ENCODE measurements at regions not wholly inside any gene's neighbourhood (a gene's known extent, or its start where the extent isn't known, plus 50 kb on each side); places are given as distances from the start of the nearest gene placed in this dataset.

GRCh38 chr12:77777274-77777673, 53.4 kb upstream of the NAV3 start:
- no peak for DNase-seq

GRCh38 chr12:77774761-77775160, 55.9 kb upstream of the NAV3 start:
- DNase-seq, result no peak

- DNase-seq, result no peak
Measured at GRCh38 chr12:77772676-77773298, 57.9 kb upstream of the NAV3 start.

- no peak for DNase-seq
Measured at GRCh38 chr12:77768558-77768957, 62.1 kb upstream of the NAV3 start.

GRCh38 chr12:77767756-77768343, 62.8 kb upstream of the NAV3 start:
- DNase-seq, result no peak

- DNase-seq, result no peak
Measured at GRCh38 chr12:77767335-77767734, 63.4 kb upstream of the NAV3 start.

GRCh38 chr12:77766224-77766623, 64.5 kb upstream of the NAV3 start:
- DNase-seq, result no peak

- no peak for DNase-seq
Measured at GRCh38 chr12:77761286-77761685, 69.4 kb upstream of the NAV3 start.

GRCh38 chr12:77760271-77761025, 70.2 kb upstream of the NAV3 start:
- no peak for DNase-seq

- no peak for DNase-seq
Measured at GRCh38 chr12:77754086-77754485, 76.6 kb upstream of the NAV3 start.

GRCh38 chr12:77751939-77752338, 78.8 kb upstream of the NAV3 start:
- peak; percentile 88 for DNase-seq

GRCh38 chr12:77746096-77746495, 84.6 kb upstream of the NAV3 start:
- peak; percentile 89 for DNase-seq

- no peak for DNase-seq
Measured at GRCh38 chr12:77745624-77746023, 85.1 kb upstream of the NAV3 start.

- DNase-seq, result no peak
Measured at GRCh38 chr12:77742631-77743030, 88.1 kb upstream of the NAV3 start.

- no peak for DNase-seq
Measured at GRCh38 chr12:77741974-77742517, 88.6 kb upstream of the NAV3 start.

- no peak for DNase-seq
Measured at GRCh38 chr12:77736219-77736965, 94.3 kb upstream of the NAV3 start.

- DNase-seq, result no peak
Measured at GRCh38 chr12:77734214-77734883, 96.3 kb upstream of the NAV3 start.

GRCh38 chr12:77728018-77728417, 102.7 kb upstream of the NAV3 start:
- no peak for DNase-seq

GRCh38 chr12:77727442-77728001, 103.2 kb upstream of the NAV3 start:
- DNase-seq, result no peak

GRCh38 chr12:77725611-77726010, 105.1 kb upstream of the NAV3 start:
- no peak for DNase-seq

GRCh38 chr12:77724367-77724957, 106.2 kb upstream of the NAV3 start:
- DNase-seq, result peak; percentile 10

GRCh38 chr12:77723308-77723707, 107.4 kb upstream of the NAV3 start:
- no peak for DNase-seq
